WI38 (cell line): ENCODE measurements at regions not wholly inside any gene's neighbourhood (a gene's known extent, or its start where the extent isn't known, plus 50 kb on each side); places are given as distances from the start of the nearest gene placed in this dataset.

ENCODE experiments used
- H3K4me3 ChIP-seq: 2 replicates; pipeline ENCODE4 v1.5.1; 2011; ENCODE audit warnings: low read depth, mild to moderate bottlenecking, control low read depth, low read length
- TF ChIP-seq, protein P1 (sequence below): IDR thresholded peaks from 2 replicates; pipeline ENCODE4 v1.5.1; 2012; ENCODE audit warnings: low read depth, mild to moderate bottlenecking, control low read depth, low read length

DNA sequence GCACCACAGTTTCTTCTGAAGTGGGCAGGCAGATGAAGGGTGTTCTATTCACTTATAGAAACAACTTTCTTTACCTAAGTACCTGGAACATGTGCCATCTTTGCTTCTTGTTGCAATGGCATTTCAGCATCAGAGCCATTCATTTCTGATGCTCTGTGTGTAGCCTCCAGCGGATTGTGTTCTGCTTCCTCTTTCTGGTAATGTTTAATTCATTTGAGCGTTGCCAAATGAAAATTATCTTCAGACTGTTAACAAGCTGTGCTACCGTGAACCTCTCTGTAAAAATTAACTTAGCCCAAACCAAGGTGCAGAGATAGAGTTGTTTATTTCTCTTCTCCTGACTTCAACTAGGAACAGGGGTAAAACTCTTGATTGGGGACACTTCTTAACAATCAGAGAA, 302.0 kb downstream of the EDEM1 start:
- TF ChIP-seq, protein P1, sequence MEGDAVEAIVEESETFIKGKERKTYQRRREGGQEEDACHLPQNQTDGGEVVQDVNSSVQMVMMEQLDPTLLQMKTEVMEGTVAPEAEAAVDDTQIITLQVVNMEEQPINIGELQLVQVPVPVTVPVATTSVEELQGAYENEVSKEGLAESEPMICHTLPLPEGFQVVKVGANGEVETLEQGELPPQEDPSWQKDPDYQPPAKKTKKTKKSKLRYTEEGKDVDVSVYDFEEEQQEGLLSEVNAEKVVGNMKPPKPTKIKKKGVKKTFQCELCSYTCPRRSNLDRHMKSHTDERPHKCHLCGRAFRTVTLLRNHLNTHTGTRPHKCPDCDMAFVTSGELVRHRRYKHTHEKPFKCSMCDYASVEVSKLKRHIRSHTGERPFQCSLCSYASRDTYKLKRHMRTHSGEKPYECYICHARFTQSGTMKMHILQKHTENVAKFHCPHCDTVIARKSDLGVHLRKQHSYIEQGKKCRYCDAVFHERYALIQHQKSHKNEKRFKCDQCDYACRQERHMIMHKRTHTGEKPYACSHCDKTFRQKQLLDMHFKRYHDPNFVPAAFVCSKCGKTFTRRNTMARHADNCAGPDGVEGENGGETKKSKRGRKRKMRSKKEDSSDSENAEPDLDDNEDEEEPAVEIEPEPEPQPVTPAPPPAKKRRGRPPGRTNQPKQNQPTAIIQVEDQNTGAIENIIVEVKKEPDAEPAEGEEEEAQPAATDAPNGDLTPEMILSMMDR, result no peak
- H3K4me3 ChIP-seq, result no peak overlapping the region

DNA sequence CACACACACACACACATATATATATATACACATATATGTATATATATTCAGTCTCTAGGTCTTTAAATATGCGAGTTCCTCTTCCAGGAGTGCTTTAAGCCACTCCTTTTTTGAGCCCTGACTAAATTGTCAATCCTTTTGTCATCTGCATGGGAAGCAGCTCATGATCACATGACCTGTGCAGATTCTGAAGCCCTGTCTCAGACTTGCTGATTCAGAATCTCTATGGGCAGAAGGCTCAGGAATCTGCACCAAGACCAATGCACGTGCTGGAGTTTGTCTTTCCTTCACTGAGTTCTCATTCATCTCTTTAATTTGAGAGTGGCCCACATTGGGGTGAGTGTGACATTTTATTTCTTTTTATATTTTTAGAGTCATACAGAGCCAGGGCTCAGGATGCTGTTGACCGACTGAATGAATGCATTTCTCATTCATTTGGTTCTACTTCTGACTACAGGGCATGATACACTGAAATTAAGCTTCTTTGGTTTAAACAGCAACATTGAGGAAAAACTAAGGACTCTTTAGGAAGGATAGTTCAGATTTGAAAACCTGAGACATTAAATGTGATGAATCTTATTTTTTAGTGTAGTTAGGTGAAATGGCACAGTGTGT, 307.5 kb downstream of the EDEM1 start:
- H3K4me3 ChIP-seq, result no peak overlapping the region
- TF ChIP-seq, protein P1, result no peak

DNA sequence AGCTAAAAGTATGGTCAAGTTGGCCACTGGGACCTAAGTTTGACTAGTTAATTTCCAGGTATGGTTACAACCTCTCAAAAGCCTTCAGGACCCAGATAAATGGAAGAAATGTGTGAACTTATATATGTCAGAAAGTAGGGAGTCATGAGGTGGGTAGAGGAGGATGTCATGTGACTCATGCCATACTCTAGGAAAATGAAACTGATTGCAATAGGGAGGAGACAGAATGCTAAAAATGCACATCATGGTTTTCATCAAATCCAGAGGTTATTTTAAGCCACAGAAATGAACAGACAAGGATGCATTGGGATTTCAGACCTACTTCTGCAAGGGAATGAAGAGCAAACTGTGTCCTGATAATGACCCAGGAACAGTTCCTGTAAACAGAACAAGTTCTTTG, 310.0 kb downstream of the EDEM1 start:
- TF ChIP-seq, protein P1, result no peak
- H3K4me3 ChIP-seq, result no peak overlapping the region

DNA sequence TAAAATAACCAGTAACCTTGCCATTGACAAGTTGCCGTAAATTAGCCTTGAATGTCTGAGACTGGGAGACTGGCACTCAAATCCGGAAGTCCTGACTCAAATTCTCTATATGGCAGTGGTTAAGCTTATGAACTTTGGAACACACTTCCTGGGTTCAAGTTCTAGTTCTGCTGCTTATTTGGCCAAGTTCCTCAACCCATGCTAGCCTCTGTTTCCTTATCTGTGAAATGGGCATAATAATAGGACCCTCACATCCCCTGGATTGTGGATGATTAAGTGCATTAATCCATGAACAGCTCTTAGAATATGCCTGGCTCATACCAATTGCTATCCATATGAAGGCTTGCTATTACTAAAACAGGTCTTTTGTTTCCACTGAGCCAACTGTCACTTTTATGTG, 311.5 kb downstream of the EDEM1 start:
- TF ChIP-seq, protein P1, result no peak
- no peak overlapping the region for H3K4me3 ChIP-seq

DNA sequence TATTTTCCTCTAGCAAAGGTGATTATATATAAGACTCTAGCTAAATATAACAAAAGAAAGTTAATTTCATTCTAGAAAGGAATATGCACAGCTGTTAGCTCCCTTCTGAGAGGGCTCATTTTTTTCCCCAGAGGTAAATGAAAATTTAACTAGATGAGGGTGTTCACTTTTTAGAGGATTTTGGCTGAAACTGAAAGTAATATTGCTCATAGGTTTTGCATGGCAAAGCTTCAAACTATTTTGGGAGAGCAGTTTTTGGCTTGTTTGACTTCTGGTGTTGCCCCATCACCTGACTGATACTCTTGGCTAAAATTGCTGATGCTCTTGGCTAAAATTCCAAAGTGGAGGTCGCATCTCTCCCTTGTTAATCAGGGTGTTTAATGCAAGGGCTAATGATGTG, 311.9 kb downstream of the EDEM1 start:
- TF ChIP-seq, protein P1, result no peak
- no peak overlapping the region for H3K4me3 ChIP-seq

DNA sequence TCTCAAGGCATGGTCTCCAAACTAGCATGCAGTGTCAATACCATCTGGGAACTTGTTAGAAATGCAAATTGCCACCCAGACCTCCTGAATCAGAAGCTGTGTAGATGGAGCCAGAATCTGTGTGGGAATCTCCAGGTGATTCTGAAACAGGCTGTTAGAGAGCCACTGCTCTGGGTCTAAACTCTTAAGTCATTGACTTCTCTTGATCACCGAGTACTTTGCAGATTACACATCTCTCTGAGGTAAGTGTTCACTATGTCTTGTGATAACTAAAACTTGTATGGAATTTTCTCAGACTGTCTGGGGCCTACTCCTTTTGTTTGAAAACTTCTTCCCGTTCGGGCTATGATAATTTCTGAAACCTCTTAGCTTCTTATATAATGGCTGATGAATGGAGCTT, 315.6 kb downstream of the EDEM1 start:
- H3K4me3 ChIP-seq, result no peak overlapping the region
- TF ChIP-seq, protein P1, result no peak

DNA sequence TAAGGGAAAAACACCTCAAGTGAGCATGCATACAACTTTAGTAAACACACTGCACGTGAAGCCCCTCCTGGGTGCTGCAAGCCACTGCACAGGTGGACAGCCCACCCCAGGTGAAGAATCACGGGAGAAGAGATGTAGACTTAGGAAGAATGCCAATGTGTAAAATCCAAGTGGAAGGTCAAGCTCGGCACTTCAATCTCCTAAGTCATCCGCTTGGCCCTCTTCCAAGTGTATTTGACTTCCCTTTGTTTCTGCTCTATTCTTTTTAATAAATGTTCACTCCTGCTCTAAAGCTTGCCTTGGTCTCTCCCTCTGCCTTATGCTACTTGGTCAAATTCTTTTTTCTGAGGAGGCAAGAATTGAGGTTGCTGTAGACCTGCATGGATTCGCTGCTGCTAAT, 316.6 kb downstream of the EDEM1 start:
- TF ChIP-seq, protein P1, result no peak
- H3K4me3 ChIP-seq, result no peak overlapping the region
